DMS79 treated with DMSO at 0.1 percent for 48 hours (cell line): ENCODE measurements at regions not wholly inside any gene's neighbourhood (a gene's known extent, or its start where the extent isn't known, plus 50 kb on each side); places are given as distances from the start of the nearest gene placed in this dataset.

Experiments
- DNase-seq: peaks from one replicate; lab custom pipeline; 2025; lab: John Stamatoyannopoulos, UW

- no peak for DNase-seq
These were observed 1144.1 kb downstream of the LRFN5 start for GRCh38 chr14:42750771-42751170.

GRCh38 chr14:42742084-42742483, 1135.4 kb downstream of the LRFN5 start:
- DNase-seq = no peak

GRCh38 chr14:42736408-42736807, 1129.7 kb downstream of the LRFN5 start:
- no peak for DNase-seq

- DNase-seq = no peak
These were observed 1127.4 kb downstream of the LRFN5 start for GRCh38 chr14:42734041-42734440.

GRCh38 chr14:42732005-42732404, 1125.3 kb downstream of the LRFN5 start:
- DNase-seq = no peak

- no peak for DNase-seq
These were observed 1124.8 kb downstream of the LRFN5 start for GRCh38 chr14:42731480-42731879.

- no peak for DNase-seq
These were observed 1123.0 kb downstream of the LRFN5 start for GRCh38 chr14:42729681-42730080.

- peak; percentile 96 for DNase-seq
These were observed 1112.7 kb downstream of the LRFN5 start for GRCh38 chr14:42719391-42719790.

- no peak for DNase-seq
These were observed 1108.6 kb downstream of the LRFN5 start for GRCh38 chr14:42715316-42715715.

GRCh38 chr14:42710071-42710470, 1103.4 kb downstream of the LRFN5 start:
- no peak for DNase-seq

GRCh38 chr14:42703501-42703900, 1096.8 kb downstream of the LRFN5 start:
- no peak for DNase-seq

- DNase-seq = no peak
These were observed 1080.7 kb downstream of the LRFN5 start for GRCh38 chr14:42687421-42687820.

GRCh38 chr14:42683707-42684106, 1077.0 kb downstream of the LRFN5 start:
- no peak for DNase-seq

- no peak for DNase-seq
These were observed 1070.0 kb downstream of the LRFN5 start for GRCh38 chr14:42676636-42677035.

GRCh38 chr14:42673963-42674362, 1067.3 kb downstream of the LRFN5 start:
- DNase-seq = no peak

GRCh38 chr14:42671636-42672035, 1065.0 kb downstream of the LRFN5 start:
- no peak for DNase-seq

GRCh38 chr14:42665083-42665482, 1058.4 kb downstream of the LRFN5 start:
- DNase-seq = peak; percentile 26

- DNase-seq = no peak
These were observed 1057.5 kb downstream of the LRFN5 start for GRCh38 chr14:42664190-42664589.

- no peak for DNase-seq
These were observed 1048.0 kb downstream of the LRFN5 start for GRCh38 chr14:42654707-42655106.

- DNase-seq = no peak
These were observed 1036.1 kb downstream of the LRFN5 start for GRCh38 chr14:42642787-42643186.

GRCh38 chr14:42633504-42634095, 1026.9 kb downstream of the LRFN5 start:
- no peak for DNase-seq

- no peak for DNase-seq
These were observed 1022.9 kb downstream of the LRFN5 start for GRCh38 chr14:42629553-42629952.

GRCh38 chr14:42628602-42629001, 1021.9 kb downstream of the LRFN5 start:
- DNase-seq = no peak

GRCh38 chr14:42626986-42627385, 1020.3 kb downstream of the LRFN5 start:
- no peak for DNase-seq
